ENCODE measurements at regions not wholly inside any gene's neighbourhood (a gene's known extent, or its start where the extent isn't known, plus 50 kb on each side); places are given as distances from the start of the nearest gene placed in this dataset.
"Not testable (repeated sequence)": the region's sequence is repeated elsewhere in the genome, so short reads cannot be mapped to it uniquely, and the experiment has no call there.

GRCh38 chr9:80538976-80539375 lies 967.2 kb downstream of the TLE4 start:
- no peak for DNase-seq (ENCODE audit: low read depth)

GRCh38 chr9:80522465-80522864 lies 950.7 kb downstream of the TLE4 start:
- no peak for DNase-seq (ENCODE audit: low read depth)

GRCh38 chr9:80521151-80521550 lies 949.4 kb downstream of the TLE4 start:
- no peak for DNase-seq (ENCODE audit: low read depth)

GRCh38 chr9:80520231-80520630 lies 948.5 kb downstream of the TLE4 start:
- no peak for DNase-seq (ENCODE audit: low read depth)

- DNase-seq (ENCODE audit: low read depth) = no peak
These were observed 946.7 kb downstream of the TLE4 start for GRCh38 chr9:80518441-80518840.

GRCh38 chr9:80516679-80517078 lies 944.9 kb downstream of the TLE4 start:
- no peak for DNase-seq (ENCODE audit: low read depth)

- DNase-seq (ENCODE audit: low read depth) = no peak
These were observed 937.6 kb downstream of the TLE4 start for GRCh38 chr9:80509358-80509757.

- no peak for DNase-seq (ENCODE audit: low read depth)
These were observed 935.8 kb downstream of the TLE4 start for GRCh38 chr9:80507611-80508010.

- DNase-seq (ENCODE audit: low read depth) = no peak
These were observed 933.0 kb downstream of the TLE4 start for GRCh38 chr9:80504601-80505230.

GRCh38 chr9:80503671-80504281 lies 932.0 kb downstream of the TLE4 start:
- DNase-seq (ENCODE audit: low read depth) = no peak

- no peak for DNase-seq (ENCODE audit: low read depth)
These were observed 930.5 kb downstream of the TLE4 start for GRCh38 chr9:80502306-80502705.

- DNase-seq (ENCODE audit: low read depth) = no peak
These were observed 929.9 kb downstream of the TLE4 start for GRCh38 chr9:80501635-80502034.

- DNase-seq (ENCODE audit: low read depth) = no peak
These were observed 928.5 kb downstream of the TLE4 start for GRCh38 chr9:80500300-80500699.

- no peak for DNase-seq (ENCODE audit: low read depth)
These were observed 926.3 kb downstream of the TLE4 start for GRCh38 chr9:80498001-80498555.

- DNase-seq (ENCODE audit: low read depth) = no peak
These were observed 925.3 kb downstream of the TLE4 start for GRCh38 chr9:80496901-80497556.

GRCh38 chr9:80493258-80493657 lies 921.5 kb downstream of the TLE4 start:
- DNase-seq (ENCODE audit: low read depth) = no peak

- no peak for DNase-seq (ENCODE audit: low read depth)
These were observed 920.5 kb downstream of the TLE4 start for GRCh38 chr9:80492221-80492620.

- no peak for DNase-seq (ENCODE audit: low read depth)
These were observed 919.4 kb downstream of the TLE4 start for GRCh38 chr9:80491086-80491696.

GRCh38 chr9:80489329-80489728 lies 917.6 kb downstream of the TLE4 start:
- no peak for DNase-seq (ENCODE audit: low read depth)

GRCh38 chr9:80485420-80486250 lies 913.9 kb downstream of the TLE4 start:
- DNase-seq (ENCODE audit: low read depth) = no peak

- not testable (repeated sequence) for DNase-seq (ENCODE audit: low read depth)
These were observed 910.5 kb downstream of the TLE4 start for GRCh38 chr9:80482251-80482650.

- no peak for DNase-seq (ENCODE audit: low read depth)
These were observed 895.9 kb downstream of the TLE4 start for GRCh38 chr9:80467632-80468031.

Data from activated T-cell treated with anti-CD3 and anti-CD28 coated beads for 48 hours (primary cell).